Fibroblast of villous mesenchyme (primary cell): ENCODE measurements at regions not wholly inside any gene's neighbourhood (a gene's known extent, or its start where the extent isn't known, plus 50 kb on each side); places are given as distances from the start of the nearest gene placed in this dataset.

Source experiments
- DNase-seq: peaks from one replicate; pipeline ENCODE4 v3.0.0-alpha.2; 2010; ENCODE audit warnings: low read depth
- H3K4me3 ChIP-seq: 2 replicates; pipeline ENCODE4 v1.5.1; 2011; ENCODE audit warnings: low read depth, mild to moderate bottlenecking, low read length
- TF ChIP-seq, protein P1 (sequence below): IDR thresholded peaks from 2 replicates; pipeline ENCODE4 v1.5.1; 2012; ENCODE audit warnings: low read depth, mild to moderate bottlenecking, low read length; ENCODE audit not compliant: insufficient read depth

DNA sequence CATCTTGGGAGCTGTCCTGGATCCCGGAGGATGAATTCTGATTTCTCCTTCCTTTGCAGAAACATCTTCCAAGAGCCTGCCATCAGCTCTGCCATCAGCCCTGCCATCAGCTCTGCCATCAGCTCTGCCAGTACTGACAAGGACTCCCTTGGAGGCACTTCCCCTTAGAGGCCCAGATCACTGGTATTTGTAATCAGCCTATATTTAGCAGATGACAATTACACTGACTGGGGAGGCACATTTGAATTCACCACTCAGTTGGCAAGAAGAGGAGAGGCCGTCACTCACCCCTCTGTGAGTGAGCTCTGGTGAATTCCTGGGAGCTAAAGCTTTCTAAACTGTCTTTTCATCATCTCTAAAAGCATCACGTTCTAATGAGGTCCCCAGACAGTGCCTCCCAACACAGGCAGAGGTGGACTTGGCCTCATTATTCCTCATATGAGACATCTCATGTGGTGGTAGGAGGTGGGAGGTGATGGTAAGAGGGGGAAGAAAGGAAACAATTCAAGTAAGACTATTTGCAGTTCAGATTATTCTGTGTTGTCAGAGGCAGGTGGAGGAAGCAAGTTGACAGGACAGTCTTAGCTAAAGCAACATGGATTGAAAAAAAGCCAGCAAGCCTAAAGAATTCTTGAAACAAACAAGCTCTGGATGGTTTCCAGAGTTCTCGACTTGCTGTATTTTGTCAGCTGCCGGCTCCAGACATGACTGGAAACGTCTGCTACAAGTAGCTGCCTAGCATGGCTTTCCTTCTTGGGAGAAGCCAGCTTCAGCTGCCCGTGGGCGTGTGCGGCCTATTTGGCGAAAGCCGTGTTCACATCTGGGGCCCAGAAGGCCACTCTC is 771.7 kb downstream of the TBC1D22A start:
- H3K4me3 ChIP-seq = no peak overlapping the region
- no peak for DNase-seq
- TF ChIP-seq, protein P1, sequence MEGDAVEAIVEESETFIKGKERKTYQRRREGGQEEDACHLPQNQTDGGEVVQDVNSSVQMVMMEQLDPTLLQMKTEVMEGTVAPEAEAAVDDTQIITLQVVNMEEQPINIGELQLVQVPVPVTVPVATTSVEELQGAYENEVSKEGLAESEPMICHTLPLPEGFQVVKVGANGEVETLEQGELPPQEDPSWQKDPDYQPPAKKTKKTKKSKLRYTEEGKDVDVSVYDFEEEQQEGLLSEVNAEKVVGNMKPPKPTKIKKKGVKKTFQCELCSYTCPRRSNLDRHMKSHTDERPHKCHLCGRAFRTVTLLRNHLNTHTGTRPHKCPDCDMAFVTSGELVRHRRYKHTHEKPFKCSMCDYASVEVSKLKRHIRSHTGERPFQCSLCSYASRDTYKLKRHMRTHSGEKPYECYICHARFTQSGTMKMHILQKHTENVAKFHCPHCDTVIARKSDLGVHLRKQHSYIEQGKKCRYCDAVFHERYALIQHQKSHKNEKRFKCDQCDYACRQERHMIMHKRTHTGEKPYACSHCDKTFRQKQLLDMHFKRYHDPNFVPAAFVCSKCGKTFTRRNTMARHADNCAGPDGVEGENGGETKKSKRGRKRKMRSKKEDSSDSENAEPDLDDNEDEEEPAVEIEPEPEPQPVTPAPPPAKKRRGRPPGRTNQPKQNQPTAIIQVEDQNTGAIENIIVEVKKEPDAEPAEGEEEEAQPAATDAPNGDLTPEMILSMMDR = no peak

DNA sequence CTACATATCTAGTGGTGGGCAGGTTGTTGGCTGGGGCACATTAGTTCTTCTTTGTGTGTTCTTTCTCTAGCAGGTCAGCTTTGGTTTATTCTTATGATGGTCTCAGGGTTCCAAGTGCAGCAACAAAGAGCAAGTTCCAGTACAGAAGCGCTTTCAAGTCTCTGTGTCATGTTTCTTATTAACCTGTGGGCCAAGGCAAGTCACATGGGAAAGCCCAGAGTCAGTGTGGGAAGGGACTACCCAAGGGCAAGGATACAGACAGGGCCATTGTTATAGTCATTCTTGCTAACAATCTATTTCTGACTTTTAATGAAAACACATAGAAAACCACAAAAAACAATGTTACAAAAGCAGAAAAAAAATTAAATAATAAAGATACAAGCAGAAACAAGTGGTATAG is 754.6 kb downstream of the TBC1D22A start:
- DNase-seq = no peak
- TF ChIP-seq, protein P1 = no peak
- H3K4me3 ChIP-seq = no peak overlapping the region

DNA sequence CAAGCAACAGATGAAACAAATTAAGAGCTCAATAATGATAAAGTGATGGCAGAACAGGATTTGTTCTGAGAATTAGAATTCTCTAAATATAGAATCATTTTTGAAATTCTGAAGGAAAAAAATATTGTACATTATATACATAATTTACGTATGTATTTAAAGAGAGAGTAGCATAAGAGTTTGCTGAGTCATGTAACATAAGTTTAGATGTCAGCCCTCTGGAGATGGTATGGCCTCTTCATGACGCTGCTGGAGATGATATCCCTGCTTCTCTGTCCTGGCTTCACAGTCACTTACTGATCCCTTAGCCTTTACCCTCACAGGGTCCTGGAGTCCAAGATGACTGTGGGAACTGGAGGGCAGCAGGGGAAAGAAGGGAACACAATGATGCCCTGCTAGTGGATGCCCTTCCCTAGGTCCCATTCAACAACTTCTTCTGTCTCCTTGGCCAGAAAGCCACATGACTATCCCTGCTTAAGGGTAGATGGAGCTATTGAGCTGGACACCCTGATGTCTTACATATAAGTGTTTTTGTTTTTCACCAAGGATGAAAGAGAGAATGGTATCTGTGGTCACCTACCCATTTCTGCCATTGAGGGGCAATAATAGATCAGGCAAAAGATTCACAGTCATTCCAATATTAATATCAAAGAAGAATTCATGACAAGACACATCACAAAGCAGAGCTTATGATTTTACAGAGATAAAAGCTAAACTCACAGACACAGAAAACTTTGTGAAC is 753.1 kb downstream of the TBC1D22A start:
- DNase-seq = no peak
- no peak overlapping the region for H3K4me3 ChIP-seq
- TF ChIP-seq, protein P1 = no peak

DNA sequence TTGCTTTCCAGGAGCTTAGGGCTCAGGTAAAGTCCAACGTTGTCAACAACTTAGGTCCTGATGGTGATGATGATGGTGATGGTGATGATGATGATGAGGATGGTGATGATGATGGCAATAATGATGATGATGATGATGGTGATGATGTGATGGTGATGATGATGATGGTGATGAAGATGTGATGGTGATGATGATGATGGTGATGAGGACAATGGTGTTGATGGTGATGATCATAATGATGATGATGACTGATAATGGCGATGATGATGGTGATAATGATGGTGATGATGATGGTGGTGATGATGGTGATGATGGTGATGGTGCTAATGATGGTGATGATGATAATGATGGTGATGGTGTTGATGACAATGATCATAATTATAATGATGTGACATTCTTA is 750.2 kb downstream of the TBC1D22A start:
- TF ChIP-seq, protein P1 = no peak
- no peak overlapping the region for H3K4me3 ChIP-seq

DNA sequence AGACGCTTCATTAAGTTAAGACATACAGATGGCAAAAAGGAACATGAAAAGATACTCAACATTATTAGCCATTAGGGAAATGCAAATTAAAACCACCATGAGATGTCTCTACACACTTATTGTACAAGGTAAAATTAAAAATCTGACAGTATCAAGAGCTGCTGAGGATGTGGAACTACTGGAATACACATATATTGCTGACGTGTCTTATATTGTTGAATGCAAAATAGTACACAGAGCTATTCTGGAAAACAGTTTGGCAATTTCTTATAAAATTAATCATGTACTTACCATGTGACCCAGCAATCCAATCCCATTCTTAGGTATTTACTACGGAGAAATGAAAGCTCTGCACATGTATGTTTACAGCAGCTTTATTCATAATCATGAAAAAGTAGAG is 742.5 kb downstream of the TBC1D22A start:
- no peak for DNase-seq
- TF ChIP-seq, protein P1 = no peak

More for the DNA sequence above, 750.2 kb downstream of the TBC1D22A start:
- no peak for DNase-seq

DNA sequence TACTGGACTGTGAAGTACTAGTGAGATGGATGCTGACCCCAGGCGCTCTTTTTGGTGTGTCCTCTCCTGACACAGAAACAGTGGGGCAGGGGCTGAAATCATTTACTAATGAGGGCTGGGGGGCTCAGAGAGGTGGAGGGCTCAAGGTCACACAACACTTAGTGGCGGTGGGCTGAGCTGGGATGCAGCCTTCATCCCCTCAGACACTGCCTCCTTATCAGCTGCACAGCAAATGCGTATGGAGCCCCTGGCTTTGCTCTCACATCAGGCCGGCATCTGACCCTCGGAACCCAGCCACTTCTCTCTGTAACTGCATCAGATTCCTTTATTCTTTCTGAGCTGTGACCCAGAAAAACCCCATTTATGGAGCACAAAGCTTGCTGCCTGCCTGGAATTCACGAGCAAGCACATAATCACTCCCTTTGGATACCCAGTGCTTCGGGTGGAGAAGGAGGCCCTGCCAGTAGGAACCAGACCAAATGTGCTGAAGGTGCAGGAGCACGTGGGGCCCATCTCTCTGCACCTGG is 736.6 kb downstream of the TBC1D22A start:
- H3K4me3 ChIP-seq = no peak overlapping the region
- TF ChIP-seq, protein P1 = no peak
- DNase-seq = no peak

More for the DNA sequence above, 742.5 kb downstream of the TBC1D22A start:
- no peak overlapping the region for H3K4me3 ChIP-seq
